GM18868 (cell line): ENCODE measurements at regions not wholly inside any gene's neighbourhood (a gene's known extent, or its start where the extent isn't known, plus 50 kb on each side); places are given as distances from the start of the nearest gene placed in this dataset.

ENCODE experiments used
- ATAC-seq: cut with Tn5 transposase; IDR thresholded peaks from one replicate; pipeline ENCODE4 v1.9.1; 2021; ENCODE audit warnings: mild to moderate bottlenecking, moderate library complexity; ENCODE audit not compliant: unreplicated experiment

DNA sequence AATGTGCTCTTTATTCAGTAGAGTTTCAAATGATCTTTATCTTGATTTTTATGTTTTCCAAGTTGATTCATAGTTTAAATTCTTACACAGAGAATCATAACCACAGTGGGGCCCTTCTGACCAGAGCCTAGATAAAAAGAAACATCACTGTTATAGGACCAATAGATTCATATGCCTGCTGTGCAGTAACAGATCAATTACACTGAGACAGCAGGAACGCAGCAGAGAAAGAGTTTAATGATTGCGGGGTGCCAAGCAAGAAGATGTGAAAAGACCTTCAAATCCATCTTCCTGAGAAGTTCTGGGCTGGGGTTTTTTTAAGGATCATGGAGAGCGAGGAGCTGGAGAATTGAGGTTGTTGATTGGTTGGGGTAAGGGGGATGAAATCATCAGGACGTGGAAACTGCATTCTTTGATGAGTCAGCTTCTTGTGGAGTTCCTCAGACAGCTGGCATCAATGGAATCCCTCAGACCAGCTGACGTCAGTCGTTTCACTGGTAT lies 346.6 kb downstream of the TBC1D4 start:
- no peak for ATAC-seq

DNA sequence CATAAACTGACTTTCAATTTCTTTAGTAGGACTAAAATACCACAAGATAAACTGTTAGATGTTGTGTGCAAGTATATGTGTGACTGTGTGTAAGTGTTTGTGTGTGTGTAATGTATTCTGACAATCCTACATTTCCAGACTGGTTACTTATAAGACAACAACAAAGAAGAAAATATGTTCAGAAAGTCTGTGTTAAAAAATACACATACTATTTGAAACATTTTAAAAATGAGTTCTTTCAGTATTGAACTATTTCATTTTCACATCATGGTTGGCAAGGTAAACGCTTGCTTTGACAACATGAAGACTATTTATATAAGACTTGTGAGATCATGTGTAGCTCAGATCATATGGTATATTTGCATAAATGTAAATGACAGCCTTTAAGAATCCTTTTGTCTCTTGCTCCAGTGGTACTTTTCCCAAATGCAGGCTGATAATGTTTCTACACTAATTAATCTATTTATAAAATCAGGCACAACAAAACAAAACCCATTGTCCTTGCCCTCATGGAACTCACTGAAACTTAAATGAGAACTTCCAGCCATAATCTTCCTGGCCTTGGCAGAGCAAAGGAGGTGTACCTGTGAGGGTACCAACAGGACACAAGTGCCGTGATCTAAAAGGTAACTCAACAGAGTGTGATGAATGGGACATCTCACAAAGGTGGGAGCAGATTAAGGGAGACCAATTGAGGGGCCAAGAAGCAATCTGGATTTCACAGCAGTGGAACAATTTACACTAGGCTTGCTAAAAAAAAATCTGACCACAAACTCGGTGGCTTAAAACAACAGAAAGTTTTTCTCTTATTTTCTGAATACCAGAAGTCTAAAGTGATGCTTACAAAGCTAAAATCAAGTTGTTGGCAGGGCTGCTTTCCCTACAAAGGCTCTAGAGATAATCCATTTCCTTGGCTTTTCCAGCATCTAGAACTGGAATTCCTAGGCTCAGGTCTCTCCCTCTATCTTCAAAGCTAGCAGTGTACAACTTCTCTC lies 349.0 kb downstream of the TBC1D4 start:
- ATAC-seq, result no peak

DNA sequence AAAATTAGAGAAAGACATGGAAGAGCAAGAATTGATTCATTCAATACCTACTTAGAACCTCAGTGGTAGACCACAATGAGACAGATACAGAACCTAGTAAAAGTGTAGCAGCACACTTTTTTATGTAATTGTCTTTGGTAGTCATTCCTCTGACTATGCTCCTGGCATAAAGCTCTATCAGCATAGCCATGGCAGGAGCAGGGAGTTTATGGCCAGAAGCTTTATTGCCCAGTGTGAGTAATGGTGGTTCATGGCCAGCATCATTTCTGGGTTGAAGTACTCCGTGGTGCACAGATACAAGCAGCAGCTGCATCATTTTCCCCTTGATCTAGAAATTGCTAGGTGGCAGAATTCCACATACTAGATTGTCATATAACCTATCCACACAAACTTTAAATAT lies 352.6 kb downstream of the TBC1D4 start:
- no peak for ATAC-seq

DNA sequence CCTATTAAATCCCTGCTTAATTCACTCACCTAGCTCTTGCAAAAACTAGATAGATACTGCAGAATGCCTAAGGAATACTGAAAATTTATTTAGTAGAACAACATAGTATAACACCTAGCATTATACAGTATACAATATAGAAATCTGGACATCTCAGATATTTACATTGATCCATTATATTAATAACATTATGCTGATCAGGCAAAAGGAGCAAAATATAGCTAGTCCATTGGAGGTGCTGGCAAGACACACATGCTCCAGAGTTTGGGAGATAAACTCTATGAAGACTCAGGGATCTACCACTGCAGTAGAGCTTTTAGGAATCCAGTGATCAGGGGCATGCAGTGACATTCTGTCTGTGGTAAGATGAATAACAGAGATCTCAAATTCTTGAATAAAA lies 357.6 kb downstream of the TBC1D4 start:
- no peak for ATAC-seq

DNA sequence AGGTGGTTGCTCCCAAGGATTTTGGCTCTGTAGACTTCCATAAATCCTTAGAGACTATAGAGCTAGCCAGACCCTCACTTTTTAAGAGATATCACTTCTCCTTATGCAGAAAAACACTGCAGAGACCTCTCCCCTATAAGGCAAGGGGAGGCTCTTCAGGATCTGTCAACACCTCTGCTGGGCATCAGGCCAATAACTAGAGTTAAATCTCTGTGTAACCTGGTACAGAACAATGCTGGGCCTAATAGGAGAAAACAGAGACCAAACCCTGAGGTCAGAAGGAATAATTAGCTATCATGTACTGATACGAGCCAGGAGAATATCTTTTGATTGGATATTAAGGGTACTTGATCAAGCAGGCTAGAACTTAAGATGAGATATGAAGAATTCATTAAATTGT lies 358.5 kb downstream of the TBC1D4 start:
- no peak for ATAC-seq

DNA sequence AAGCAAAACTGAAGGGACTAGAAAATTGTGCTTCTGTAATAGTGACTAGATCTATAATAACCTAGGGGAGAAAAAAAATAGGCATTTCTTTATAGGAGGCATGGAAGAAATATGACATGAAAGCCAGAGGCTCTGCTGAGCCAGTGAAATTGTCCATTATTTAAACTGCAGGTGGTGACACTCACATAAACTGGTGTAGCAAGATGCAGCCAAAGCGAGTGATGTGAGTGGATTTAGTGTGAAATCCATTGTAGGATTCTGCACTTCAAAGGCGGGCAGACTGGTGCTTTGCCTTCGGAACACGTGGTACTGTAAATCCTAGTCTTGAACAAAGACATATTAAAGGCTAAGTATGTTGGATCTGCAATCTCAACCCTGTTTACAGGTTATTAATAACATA lies 361.9 kb downstream of the TBC1D4 start:
- ATAC-seq, result no peak

DNA sequence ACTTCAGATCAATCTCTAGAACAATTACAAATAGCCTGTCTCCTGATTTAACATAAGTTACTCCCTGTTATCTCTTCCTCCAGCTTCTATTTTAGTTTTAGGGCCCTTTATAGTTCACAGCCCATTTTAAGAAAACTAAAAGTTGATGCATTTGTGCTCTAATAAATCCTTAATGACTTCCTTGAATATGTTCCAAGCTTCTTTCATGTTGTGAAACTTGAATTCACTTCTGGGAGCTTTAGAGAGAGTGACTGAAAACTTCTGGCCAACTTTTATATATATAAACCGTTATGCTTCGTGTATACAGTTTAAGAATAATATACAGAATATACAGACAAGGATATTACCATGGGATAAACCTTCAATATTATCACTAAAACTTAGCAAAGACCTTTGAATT lies 366.8 kb downstream of the TBC1D4 start:
- ATAC-seq, result no peak

DNA sequence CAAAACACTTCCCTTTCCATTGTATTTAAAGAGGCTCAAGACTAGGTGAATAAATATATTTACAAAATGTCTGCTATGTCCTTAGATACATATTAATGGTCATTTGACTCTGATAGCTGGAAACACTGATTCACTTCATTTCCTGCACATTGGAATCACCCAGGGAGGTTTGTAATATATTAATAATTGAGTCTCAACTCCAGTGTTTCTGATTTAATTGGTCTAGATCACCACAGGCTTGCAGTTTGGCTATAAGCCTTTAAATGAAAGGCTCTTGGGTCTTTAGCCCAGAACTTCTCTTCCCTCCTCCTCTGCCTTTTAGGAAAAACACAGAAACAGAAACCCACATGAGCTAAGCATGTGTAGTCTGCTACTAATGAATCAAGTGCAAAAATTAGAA lies 378.0 kb downstream of the TBC1D4 start:
- ATAC-seq, result no peak

DNA sequence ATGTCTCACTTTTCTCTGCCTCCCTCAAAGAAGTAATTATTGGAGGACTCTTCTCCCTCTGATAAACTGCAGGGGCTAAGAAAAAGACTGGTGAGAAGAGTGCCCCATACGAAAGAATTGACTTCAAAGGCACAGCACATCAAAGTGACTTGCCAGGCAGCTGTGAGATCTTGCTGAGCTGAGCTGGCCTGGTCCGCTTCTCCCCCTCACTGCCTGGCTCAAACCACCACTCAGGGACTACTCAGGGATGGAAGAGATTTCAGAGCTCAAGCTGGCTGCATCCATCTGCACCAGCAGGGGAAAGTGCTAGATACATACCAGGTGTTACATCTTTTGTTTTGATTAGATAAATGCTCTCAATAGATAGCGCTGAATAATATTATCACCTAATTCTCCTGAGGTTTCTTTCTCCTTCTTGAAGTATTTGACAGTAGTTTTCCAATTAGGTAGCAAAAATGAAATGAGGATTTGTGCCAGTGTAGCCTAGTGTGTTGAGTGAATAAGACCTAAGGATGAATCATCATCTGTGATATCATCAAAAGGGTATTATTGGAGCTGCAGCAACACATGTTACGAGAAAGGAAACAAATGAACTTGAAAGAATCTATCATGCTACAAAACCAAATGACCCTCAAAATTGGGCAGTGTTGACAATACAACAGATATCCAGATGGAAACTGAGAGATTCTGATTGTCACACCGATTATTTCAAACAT lies 379.8 kb downstream of the TBC1D4 start:
- no peak for ATAC-seq

DNA sequence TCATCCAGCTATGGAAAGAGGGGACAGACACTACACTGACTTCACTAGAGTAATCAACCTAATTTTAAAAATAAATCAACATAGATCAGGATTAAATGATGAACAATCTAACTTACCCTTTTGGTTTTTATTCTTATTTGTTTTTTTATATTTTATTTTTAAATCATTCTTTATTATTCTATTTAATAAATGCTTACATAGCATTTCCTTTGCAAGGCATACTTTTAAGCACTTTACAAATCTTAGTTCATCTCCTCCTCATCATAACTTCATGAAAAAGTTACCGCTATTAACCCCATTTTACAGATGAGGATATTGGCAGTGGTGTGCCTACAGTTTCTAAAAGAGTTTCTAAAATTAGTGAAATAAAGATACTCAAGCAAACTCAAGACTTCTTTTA lies 380.6 kb downstream of the TBC1D4 start:
- no peak for ATAC-seq

DNA sequence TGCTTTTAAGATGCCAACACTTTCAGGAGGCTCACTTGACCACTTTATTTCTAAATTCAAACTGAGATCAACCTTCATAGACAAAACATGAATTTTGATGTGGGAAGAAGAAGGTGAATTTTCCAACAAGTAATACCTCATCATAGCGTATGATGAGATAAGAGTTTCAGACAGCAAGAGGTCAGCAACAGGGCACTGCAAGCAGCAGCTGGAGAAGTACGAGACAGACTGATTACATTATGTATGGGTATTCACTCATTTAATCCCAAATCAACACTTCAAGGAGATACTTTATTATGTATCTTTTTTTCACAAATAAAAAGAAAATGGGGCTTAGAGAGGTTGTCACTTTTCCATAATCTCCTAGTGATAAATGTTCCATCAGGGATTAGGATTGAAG lies 389.8 kb downstream of the TBC1D4 start:
- peak; percentile 16 for ATAC-seq

DNA sequence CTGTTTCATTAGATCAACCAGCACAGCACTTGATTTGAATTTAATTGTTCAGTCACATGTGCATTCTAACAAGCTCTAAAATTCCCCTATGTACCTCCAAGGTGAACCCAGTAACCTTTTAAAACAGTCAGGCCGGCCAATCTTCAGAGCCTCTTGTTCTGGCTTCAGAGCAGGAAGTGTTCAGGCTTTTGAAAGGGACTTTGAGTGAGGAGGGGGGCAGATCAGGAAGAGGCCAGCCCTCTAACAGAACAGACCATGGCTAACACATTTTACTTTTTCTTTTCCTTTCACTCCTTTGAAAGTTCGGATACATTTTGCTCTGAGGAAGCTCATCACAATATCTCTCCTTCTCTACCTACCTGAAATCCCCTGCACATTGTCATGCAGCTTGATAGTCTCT lies 390.3 kb downstream of the TBC1D4 start:
- ATAC-seq, result peak; percentile 40

DNA sequence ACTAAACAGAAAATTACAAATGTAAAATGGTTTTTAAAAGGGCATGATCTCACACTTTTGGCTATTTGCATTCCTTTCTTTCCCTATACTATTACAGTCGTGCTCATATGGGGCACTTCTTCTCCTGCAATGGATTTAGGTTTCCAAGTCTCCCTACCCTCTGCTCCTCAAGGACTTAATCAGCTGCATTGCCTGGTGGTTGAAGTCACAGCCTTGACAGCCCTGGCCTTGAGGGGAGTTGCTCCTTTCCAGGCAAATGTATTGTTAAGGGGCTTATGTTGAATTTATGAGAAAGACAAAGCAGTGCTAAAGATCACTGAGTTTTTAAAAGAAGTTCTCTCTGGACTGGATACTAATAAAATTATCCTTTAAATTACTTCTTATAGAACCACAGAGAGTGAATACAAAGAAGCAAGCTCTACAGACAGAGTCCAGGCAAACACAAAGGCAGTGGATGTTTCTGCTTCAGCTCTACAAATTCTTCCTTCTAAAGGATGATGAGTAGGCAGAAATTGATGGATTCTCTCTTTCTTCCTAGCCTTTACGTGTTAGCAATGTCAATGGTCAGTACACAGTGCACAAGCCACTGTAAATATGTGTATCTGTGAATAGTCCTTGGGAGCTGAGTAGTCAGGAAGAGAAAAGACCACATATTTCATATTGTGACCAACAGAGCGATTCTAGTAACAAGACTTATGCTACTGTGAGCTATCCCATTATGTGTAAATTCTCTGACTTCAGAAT lies 390.9 kb downstream of the TBC1D4 start:
- peak; percentile 4 for ATAC-seq

DNA sequence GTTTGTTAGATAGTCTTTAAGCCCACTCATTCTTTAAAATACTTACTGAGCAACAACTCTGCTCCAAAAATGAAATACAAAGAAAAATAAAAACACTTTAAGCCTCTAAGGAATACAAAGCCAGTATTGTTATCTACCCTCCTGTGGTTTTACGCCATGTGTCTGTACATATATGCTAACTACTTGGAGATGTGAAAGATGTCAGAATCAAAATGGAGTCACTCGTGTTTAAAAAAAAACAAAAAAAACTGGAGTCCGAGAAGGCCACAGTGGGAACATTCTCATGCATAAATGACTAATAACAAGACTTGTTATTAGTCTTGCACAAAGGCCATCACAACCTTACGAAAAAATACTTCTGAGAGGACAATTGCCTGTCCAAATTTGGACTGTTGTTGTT lies 393.1 kb downstream of the TBC1D4 start:
- no peak for ATAC-seq

DNA sequence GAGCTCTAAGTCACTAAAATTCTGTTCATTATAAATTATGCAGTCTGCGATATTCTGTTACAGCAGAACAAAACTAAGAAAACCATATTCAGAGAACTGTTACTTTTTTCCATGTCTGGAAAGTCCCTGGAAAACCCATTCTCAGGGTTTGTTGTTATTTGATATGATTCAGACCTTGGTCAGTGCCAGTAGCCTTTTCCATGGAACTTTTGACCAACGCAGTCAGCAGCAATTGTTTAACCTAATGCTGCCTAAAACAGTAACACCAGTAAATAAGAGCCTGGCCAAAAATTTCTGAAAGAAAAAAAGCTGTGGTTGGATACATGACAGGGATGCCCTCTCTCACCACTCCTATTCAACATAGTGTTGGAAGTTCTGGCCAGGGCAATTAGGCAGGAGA lies 402.7 kb downstream of the TBC1D4 start:
- no peak for ATAC-seq

DNA sequence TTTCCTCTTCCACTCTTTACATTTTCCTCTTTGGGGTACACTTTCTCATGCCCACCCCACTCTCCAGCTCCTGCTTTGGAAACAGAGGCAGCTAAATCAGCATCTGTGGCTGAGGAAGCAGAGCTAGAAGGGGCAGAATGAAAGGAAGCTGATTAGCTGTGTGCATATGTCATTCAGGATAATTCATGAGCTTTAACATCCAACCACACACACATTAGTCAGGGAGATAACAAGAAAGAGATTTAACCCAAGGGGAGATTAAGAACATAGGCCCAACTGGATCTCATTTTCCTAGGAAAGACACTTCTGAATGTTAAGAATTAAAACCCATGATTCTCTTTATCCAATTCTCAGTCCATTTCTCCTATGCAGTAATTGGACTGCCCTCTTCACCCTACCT lies 405.5 kb downstream of the TBC1D4 start:
- no peak for ATAC-seq

DNA sequence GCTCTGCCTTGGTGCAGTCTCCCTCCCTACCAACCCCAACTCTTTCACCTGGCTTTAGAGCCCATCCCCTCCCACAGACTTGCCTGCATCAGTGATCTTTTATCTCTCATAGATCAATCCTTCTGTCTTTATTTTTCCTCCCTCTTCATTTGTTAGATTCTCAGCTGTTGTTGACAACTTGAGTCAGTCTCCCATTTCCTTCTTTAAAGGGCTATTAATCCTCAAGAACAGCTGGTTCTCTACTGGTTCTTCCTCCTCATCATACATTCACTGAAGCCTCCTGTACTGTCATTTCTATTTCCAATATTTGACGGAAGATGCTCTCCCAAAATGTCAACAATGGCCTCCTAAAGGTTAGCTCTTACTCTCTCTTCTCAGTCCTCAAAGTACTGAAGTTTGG lies 408.2 kb downstream of the TBC1D4 start:
- ATAC-seq, result no peak

DNA sequence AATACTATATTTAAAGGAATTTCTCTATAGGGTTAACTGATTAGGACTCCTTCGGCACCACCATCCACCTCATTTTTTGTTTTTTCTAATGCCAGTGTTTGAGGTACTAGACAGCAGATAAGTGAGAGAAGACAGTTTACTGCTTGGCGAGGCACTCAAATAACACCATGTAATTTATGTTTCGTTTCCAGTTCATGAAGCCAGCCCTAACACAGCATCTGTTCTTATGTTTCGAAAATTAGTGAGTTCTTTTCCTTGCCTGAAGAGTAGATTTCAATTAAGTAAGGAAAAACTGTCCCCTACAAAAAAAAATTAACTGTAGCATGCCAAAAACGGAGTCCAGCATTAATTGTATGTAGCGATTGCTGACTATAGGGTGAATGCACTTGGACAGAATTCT lies 409.1 kb downstream of the TBC1D4 start:
- no peak for ATAC-seq

DNA sequence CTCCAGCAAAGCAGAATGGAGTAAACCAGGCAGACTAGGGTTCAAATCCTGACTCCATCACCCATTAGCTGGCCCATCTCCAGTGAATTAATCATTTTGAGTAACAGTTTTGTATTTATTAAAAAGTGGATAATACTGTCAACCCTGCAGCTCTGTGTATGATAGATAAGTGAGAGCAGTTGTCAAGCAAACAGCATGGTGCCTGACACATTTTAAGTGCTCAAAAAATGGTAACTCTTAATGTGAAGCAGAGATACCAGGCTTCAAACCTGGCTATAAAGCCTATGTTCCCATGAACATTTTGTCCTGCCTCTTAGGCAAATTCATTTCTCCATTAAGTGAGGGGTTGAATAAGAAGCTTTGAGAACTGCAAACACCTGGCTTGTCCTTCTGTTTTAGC lies 409.6 kb downstream of the TBC1D4 start:
- no peak for ATAC-seq

DNA sequence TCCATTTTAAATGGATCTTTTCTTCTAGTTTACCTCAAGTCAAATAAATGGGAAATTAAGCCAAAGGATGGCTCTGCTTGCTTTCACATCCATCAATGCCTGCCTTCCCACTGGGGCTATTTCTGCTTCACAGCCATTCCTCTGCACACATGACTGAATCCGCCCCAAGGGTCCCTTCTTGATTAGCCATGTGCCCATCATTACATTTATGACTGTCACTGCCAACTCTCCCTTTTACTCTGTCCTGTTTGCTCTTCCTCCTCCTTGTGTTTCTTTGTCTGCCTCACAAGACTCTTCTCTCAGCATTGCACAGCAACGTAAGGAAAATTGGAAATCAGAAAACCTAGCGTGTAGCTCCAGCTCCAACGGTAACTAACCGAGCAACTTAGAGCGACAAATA lies 410.2 kb downstream of the TBC1D4 start:
- ATAC-seq, result no peak

DNA sequence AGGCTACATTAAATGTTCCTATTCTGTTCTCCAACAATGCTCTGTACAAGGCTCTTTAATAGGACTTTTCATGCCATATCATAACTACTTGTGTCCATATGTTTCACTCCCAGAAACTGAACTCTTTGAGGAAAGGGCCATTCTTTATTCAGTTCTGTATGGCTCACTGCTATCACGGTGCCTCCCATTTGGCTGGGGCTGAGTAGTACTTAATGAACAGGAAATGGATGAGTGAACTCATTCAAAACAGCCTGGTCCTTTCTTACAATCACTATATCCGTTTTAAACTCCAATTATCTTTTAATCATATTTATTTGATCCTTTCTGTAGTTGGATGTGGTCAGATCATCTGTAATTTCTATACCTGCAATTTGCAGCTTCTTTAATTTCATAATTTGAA lies 410.6 kb downstream of the TBC1D4 start:
- ATAC-seq, result no peak
